ENCODE measurements at regions not wholly inside any gene's neighbourhood (a gene's known extent, or its start where the extent isn't known, plus 50 kb on each side); places are given as distances from the start of the nearest gene placed in this dataset.

GRCh38 chr2:134191835-134192234 is 62.0 kb upstream of the MGAT5 start:
- TF ChIP-seq, protein P1, sequence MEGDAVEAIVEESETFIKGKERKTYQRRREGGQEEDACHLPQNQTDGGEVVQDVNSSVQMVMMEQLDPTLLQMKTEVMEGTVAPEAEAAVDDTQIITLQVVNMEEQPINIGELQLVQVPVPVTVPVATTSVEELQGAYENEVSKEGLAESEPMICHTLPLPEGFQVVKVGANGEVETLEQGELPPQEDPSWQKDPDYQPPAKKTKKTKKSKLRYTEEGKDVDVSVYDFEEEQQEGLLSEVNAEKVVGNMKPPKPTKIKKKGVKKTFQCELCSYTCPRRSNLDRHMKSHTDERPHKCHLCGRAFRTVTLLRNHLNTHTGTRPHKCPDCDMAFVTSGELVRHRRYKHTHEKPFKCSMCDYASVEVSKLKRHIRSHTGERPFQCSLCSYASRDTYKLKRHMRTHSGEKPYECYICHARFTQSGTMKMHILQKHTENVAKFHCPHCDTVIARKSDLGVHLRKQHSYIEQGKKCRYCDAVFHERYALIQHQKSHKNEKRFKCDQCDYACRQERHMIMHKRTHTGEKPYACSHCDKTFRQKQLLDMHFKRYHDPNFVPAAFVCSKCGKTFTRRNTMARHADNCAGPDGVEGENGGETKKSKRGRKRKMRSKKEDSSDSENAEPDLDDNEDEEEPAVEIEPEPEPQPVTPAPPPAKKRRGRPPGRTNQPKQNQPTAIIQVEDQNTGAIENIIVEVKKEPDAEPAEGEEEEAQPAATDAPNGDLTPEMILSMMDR (IDR thresholded peaks at IDR 0.05; ENCODE audit: low read depth, low read length) = no peak
- TF ChIP-seq EZH2phosphoT487 (IDR thresholded peaks at IDR 0.05; ENCODE audit: low read depth) = no peak

All from OCI-LY3 (cell line).